DLD1 (cell line): ENCODE measurements at regions not wholly inside any gene's neighbourhood (a gene's known extent, or its start where the extent isn't known, plus 50 kb on each side); places are given as distances from the start of the nearest gene placed in this dataset.
"Not testable (repeated sequence)": the region's sequence is repeated elsewhere in the genome, so short reads cannot be mapped to it uniquely, and the experiment has no call there.

ENCODE experiments used
- in situ Hi-C: cut with HindIII; loops from 2 replicates; pipeline ENCODE4 v1.10.0; 2017; ENCODE audit warnings: low sequenced_read_pairs

DNA sequence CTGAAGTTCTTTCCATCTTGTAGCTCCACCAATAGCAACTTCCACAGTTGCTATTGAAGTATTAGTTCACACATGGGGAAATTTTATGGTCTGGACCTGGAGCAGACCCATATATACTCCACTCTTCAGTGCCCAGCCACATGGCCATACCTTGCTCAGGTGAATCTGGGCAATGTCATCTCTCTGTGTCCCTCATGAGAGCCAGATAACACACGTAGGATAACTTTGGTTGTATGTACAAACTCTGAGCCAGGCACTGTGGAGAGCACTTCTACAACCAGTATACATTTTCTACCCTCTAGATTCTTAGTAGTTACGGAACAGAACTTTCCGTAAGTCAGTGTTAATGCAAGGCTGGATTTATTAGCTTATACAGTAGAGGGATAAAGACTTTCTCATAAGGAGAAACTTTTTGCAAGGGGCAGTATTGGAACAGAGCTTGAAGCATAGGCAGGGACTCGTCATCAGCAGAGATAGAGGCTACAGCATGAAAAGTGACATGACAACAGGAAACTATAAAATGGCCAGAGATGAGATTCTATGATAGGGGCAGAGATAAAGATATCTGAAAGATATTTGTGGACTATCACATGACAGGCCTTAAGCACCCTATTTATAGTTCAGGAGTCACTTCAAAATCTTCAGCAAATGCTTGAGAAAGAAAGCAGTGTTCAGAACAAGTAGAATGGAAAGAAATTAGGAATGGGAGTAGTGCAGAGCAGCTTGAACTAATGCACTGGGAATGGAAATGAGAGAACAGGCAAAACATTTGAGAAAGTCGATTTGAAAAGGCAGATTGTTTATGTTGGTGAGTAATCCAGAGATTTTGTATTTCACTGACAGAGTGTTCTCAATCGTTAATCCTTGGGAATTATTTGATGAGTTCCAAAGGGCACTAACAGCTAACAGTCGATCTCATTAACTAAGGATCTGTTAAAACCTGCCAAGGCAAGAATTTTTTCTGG lies 481.8 kb downstream of the USP25 start:
- in situ Hi-C loops, result no loop called here

- in situ Hi-C loops, result no loop called here
Measured at GRCh38 chr21:16213518-16213917, 483.7 kb downstream of the USP25 start.

- in situ Hi-C loops, result no loop called here
Measured at GRCh38 chr21:16215193-16215592, 485.4 kb downstream of the USP25 start.

- in situ Hi-C loops, result no loop called here
Measured at GRCh38 chr21:16215663-16216183, 485.9 kb downstream of the USP25 start.

DNA sequence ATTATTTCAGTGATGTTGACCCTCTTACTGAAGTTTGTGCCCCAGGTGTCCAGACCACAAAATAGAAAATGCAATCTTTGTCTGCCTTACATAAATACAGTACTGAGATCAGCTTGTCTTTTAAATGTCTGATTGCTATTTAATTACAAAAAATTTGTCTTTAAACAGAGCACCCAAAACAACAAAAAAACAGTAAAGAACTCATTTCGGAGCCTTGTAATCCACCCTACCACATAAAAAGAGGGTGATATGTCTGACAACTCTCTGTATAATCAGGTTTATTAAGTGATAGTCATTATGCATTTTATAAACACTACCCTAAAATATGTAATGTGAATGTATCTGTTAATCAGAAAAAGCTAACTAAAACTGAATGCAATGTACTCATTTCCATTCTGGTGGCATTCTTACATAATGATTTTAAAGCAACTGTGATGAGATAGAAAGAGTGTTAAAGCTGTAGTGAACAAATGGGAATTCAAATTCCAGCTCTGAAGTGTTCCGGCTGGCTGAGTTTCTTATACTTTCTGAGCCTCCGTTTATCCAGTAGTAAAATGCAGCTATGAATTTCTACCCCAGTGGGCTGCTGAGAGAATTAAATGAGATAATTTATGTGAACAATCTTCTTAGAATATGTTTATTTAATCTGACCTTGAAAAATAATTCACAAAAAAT lies 486.6 kb downstream of the USP25 start:
- in situ Hi-C loops, result no loop called here

GRCh38 chr21:16218682-16219343 lies 489.0 kb downstream of the USP25 start:
- in situ Hi-C loops, result no loop called here

- in situ Hi-C loops, result not testable (repeated sequence)
Measured at GRCh38 chr21:16224756-16225155, 495.0 kb downstream of the USP25 start.

- in situ Hi-C loops, result no loop called here
Measured at GRCh38 chr21:16239659-16240265, 510.0 kb downstream of the USP25 start.

DNA sequence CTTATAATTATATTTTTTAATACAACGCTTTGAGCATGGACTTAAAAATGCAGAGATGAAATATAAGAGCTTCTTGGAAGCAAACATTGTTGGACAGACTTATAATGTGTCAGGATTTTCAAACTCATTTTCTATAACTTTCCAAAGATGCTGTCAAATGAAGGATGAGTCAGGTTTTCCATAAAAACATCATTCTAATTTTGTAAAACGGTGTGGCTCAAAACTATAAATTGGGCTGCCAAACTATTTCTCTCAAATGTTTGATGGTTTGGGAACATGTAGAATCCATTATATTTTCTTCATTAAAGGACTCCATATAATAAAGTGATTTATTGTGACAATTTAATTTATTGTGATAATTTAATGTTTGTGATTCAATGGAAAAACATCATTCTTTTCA lies 511.2 kb downstream of the USP25 start:
- in situ Hi-C loops, result no loop called here

DNA sequence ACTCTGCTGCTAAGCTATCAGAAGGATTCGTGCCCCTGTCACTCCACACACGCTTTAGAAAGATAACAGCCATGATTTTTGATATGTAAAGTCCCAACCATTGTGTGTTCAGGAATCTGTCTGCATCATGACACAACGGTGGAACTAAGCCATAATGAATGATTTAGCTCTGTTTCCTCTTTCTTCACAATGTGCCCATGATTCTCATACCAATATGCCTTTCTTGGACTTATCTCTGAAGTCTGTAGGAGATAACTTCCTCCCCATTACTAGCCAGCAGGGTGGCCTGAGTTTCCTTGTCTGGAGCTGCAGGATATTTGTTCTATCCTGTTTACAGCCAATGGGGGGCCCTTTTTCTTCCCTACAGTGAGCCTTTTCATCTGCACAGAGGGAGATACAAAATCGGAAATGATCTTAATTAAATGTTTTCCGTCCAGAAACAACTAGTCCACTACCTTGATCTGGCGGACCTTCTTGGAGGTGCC lies 511.7 kb downstream of the USP25 start:
- in situ Hi-C loops, result no loop called here

DNA sequence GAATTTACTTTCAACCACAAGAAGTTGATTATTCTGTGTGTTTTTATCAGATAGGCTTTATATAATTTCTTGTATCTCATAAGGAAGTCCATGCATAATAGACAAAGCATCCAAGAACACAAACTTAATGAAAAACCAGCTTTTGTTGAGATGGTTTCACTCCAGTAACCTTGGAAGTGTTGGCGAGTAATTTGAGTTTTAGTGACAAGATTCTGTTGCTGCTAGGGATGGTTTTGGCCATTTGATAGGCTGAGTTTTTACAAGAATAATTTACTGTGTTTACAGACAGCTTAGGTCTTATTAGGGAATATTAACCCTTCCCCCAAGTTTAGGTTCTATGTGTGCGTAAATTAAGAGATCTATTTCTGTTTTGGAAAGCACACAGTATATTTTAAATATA lies 513.6 kb downstream of the USP25 start:
- in situ Hi-C loops, result no loop called here

GRCh38 chr21:16248705-16249104 lies 518.9 kb downstream of the USP25 start:
- in situ Hi-C loops, result no loop called here

DNA sequence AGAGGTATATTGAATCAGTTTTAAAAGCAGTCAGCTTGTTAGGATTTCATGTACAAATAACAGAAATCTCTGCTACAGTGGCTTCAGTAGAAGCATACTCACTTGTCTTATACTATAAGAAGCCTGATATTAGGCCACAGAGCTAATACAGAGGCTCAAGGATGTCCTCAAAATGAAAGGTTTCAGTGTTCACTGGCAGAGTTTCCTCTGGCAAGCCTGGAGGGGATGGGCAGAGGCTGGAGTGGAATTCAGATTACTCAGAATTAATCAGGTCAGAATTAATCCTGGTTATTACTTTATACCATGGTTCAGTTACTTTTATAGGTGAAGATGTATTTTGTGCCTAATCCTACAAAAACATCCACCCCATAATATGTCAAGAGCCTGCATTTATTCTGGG lies 520.5 kb downstream of the USP25 start:
- in situ Hi-C loops, result no loop called here

DNA sequence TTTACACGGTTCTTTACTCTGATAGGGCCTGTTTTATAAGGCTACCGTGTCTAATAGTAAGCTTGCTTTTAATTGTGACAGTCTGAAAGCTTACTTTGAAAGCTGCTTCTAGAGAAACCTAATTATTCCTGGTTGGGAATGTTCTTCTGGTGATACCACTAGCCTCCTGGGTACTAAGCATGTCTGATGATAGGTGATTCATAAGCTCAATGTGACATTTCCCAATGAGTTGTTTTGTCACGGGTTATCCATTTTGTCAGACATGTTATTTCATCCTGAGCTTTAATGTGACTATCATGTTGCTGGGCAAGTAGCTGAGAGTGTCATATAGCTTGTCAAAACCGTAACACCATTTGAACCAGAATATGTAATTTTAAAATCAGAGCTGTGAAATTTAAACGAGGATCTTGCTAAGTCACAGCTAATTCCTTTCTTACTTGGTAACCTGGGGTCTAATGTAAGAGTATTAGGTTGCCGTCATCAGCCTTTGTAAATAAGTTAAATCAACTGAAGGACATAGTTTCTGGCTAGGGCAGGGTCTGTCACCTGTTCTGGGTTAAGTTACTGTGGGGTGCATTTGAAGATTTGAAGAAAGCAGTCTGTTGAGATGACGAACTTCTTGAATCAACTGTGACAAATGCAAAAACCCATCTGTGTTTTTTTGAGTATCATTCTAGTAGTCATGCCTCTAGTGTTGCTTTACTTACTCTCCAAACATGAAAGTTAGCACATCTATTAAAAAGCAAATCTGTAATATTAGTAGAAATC lies 529.2 kb downstream of the USP25 start:
- in situ Hi-C loops, result no loop called here

DNA sequence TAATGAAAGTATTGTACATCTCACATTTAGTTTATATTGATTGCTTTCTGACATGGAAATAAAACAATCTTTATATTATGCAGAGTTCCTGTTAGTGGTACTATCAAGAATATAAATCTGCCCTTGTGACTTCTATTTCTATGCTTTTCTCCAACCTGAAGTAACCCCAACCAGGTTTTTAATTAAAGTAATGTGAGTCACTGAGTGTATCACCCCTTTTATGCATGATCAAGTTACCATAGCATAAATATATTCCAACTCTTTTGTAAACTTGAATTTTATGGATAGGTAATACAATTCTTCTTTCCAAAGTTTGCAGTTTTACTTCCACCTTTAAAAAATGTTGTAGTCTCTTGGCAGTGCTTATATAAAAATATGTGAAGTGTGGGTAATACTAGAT lies 532.3 kb downstream of the USP25 start:
- in situ Hi-C loops, result no loop called here

- in situ Hi-C loops, result no loop called here
Measured at GRCh38 chr21:16264319-16264718, 534.5 kb downstream of the USP25 start.

DNA sequence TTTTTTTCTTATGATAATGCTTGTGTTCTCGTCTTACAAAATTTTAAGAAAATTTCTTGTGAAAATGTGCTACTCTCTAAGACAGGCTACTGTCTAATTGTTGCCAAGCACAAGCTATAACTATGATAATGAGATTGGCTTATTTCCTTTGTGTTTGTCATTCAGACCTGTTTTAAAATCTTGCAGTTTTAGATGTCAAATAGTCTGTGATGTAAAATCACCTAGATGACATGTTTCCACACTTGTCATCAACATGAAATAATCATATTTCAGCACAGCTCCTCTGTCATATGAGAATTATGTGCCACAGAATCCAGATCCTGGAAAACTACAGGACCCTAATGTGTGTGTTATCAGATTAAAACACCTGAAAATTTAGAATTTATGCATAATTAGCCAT lies 539.7 kb downstream of the USP25 start:
- in situ Hi-C loops, result no loop called here

DNA sequence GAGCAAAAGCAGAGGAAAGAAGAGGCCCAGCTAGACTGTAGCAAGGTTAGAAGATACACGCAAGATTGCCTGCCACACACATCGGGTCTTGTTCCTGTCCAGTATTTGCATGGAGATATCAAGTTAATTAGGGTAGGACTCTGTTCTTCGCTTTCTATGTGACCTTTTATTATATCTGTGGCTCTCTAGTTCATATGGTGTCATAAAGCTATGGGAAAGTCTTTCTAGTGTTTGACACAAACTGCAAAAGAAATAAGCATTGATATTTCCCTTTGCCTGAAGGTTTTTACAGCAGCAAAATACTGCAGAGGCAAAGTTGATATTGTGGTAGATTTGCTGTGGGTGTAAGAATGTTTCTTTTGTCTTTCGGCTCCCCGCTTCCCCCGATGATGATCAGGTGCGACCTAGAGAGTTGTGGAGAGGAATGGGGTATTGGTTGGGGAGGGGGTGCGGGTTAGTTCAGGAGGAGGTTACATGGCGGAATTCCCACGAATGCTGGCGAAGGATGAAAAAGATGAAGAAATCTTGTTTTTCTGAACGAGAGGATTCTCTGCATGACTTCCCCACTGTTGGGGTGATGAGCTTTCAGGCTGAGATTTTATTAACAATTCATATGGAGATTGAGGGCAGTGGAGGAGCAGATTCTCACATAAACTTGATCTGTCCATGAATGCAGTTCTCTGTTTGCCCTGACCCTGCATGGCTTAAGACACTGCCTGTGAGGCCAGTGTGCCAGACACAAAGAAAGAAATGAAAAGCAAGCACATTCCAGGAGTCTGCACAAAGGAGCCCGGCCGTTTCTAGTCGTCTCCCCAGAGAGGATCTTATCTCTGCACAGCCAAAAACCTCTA lies 550.2 kb downstream of the USP25 start:
- in situ Hi-C loops, result no loop called here

DNA sequence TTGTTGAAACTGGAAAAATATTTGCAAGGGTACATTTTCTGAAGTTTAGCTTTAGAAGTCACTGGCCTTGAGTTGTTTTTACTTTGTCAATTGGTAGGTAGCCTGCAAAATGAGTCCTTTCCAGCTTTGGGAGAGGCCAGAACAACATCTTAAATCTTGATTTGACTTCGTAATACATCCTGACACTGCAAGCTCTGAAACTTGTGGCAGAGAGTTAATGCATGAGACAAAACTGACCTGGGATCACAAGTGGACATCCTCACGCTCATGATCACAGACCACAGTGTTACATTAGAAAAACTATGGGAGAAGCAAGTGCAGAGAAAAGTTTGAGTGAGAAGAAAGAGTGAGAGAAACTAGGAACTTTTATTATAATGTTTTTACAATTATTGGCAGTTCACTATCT lies 550.9 kb downstream of the USP25 start:
- in situ Hi-C loops, result no loop called here
